Forelimb muscle (tissue), 1 donor: ENCODE measurements at regions not wholly inside any gene's neighbourhood (a gene's known extent, or its start where the extent isn't known, plus 50 kb on each side); places are given as distances from the start of the nearest gene placed in this dataset.

Source experiments
- DNase-seq: peaks from one replicate; pipeline ENCODE4 v3.0.0-alpha.2; 2013; ENCODE audit warnings: low read depth

- no peak for DNase-seq
These were observed 146.7 kb upstream of the KLF14 start for GRCh38 chr7:130880668-130881067.

GRCh38 chr7:130881091-130881798 lies 147.2 kb upstream of the KLF14 start:
- no peak for DNase-seq

GRCh38 chr7:130881799-130882141 lies 147.8 kb upstream of the KLF14 start:
- no peak for DNase-seq

- DNase-seq, result no peak
These were observed 148.4 kb upstream of the KLF14 start for GRCh38 chr7:130882396-130882795.

- DNase-seq, result no peak
These were observed 149.9 kb upstream of the KLF14 start for GRCh38 chr7:130883928-130884327.

GRCh38 chr7:130884437-130885417 lies 150.7 kb upstream of the KLF14 start:
- no peak for DNase-seq

GRCh38 chr7:130886438-130887135 lies 152.6 kb upstream of the KLF14 start:
- DNase-seq, result no peak

GRCh38 chr7:130887182-130887956 lies 153.4 kb upstream of the KLF14 start:
- no peak for DNase-seq

- DNase-seq, result no peak
These were observed 154.0 kb upstream of the KLF14 start for GRCh38 chr7:130887957-130888371.

GRCh38 chr7:130888468-130888867 lies 154.5 kb upstream of the KLF14 start:
- DNase-seq, result no peak

GRCh38 chr7:130890176-130891020 lies 156.4 kb upstream of the KLF14 start:
- DNase-seq, result no peak

GRCh38 chr7:130891254-130892094 lies 157.5 kb upstream of the KLF14 start:
- DNase-seq, result no peak

GRCh38 chr7:130893441-130893894 lies 159.5 kb upstream of the KLF14 start:
- DNase-seq, result no peak

GRCh38 chr7:130894146-130894908 lies 160.3 kb upstream of the KLF14 start:
- DNase-seq, result no peak

GRCh38 chr7:130894909-130895750 lies 161.1 kb upstream of the KLF14 start:
- no peak for DNase-seq

- DNase-seq, result no peak
These were observed 162.3 kb upstream of the KLF14 start for GRCh38 chr7:130896051-130896881.
